ENCODE measurements at regions not wholly inside any gene's neighbourhood (a gene's known extent, or its start where the extent isn't known, plus 50 kb on each side); places are given as distances from the start of the nearest gene placed in this dataset.

DNA sequence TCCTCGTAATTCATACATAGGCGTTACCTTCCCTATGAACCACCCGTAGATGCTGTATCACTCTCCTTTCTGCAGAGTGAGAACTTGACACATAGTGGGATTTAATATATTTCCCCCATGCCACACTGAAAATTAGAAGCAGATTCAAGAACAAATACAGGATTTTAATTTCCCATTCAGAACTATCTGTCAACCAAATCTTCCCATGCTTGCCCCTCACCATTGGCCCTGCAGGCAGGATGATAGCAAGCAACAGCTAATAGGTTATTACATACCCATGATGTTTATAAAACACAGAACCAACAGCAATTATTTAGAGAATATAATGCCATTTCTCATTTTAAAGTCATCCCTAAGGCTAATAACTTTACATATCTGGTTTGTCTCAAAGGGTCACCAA is 55.0 kb upstream of the GNAO1 start:
- TF ChIP-seq, protein P1, sequence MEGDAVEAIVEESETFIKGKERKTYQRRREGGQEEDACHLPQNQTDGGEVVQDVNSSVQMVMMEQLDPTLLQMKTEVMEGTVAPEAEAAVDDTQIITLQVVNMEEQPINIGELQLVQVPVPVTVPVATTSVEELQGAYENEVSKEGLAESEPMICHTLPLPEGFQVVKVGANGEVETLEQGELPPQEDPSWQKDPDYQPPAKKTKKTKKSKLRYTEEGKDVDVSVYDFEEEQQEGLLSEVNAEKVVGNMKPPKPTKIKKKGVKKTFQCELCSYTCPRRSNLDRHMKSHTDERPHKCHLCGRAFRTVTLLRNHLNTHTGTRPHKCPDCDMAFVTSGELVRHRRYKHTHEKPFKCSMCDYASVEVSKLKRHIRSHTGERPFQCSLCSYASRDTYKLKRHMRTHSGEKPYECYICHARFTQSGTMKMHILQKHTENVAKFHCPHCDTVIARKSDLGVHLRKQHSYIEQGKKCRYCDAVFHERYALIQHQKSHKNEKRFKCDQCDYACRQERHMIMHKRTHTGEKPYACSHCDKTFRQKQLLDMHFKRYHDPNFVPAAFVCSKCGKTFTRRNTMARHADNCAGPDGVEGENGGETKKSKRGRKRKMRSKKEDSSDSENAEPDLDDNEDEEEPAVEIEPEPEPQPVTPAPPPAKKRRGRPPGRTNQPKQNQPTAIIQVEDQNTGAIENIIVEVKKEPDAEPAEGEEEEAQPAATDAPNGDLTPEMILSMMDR (IDR thresholded peaks at IDR 0.05; ENCODE audit: low read depth, low read length, poor library complexity, severe bottlenecking), result no peak
- no peak for TF ChIP-seq EZH2phosphoT487 (IDR thresholded peaks at IDR 0.05; ENCODE audit: borderline replicate concordance, low read length)
